Activated CD8-positive, alpha-beta memory T cell treated with anti-CD3 and anti-CD28 coated beads, Interleukin-2, amount 50 U/mL, for 48 hours (primary cell): ENCODE measurements at regions not wholly inside any gene's neighbourhood (a gene's known extent, or its start where the extent isn't known, plus 50 kb on each side); places are given as distances from the start of the nearest gene placed in this dataset.

Experiments used
- DNase-seq: peaks from one replicate; pipeline ENCODE4 v3.0.0-alpha.2; 2020

GRCh38 chr3:161555320-161555719, 58.7 kb downstream of the OTOL1 start:
- no peak for DNase-seq

GRCh38 chr3:161556533-161556932, 59.9 kb downstream of the OTOL1 start:
- no peak for DNase-seq

- no peak for DNase-seq
These were observed 60.3 kb downstream of the OTOL1 start for GRCh38 chr3:161556941-161557340.

- no peak for DNase-seq
These were observed 61.0 kb downstream of the OTOL1 start for GRCh38 chr3:161557445-161558150.

GRCh38 chr3:161558236-161558635, 61.6 kb downstream of the OTOL1 start:
- no peak for DNase-seq

- no peak for DNase-seq
These were observed 62.8 kb downstream of the OTOL1 start for GRCh38 chr3:161559177-161559998.

- no peak for DNase-seq
These were observed 63.5 kb downstream of the OTOL1 start for GRCh38 chr3:161560008-161560637.

- no peak for DNase-seq
These were observed 71.2 kb downstream of the OTOL1 start for GRCh38 chr3:161567577-161568361.

GRCh38 chr3:161568671-161569070, 72.1 kb downstream of the OTOL1 start:
- no peak for DNase-seq

GRCh38 chr3:161571951-161572350, 75.3 kb downstream of the OTOL1 start:
- DNase-seq: no peak

- DNase-seq: no peak
These were observed 76.5 kb downstream of the OTOL1 start for GRCh38 chr3:161573136-161573535.

GRCh38 chr3:161575901-161576300, 79.3 kb downstream of the OTOL1 start:
- no peak for DNase-seq

GRCh38 chr3:161576311-161576710, 79.7 kb downstream of the OTOL1 start:
- DNase-seq: no peak

GRCh38 chr3:161576714-161577510, 80.3 kb downstream of the OTOL1 start:
- DNase-seq: no peak

- no peak for DNase-seq
These were observed 81.1 kb downstream of the OTOL1 start for GRCh38 chr3:161577662-161578061.

GRCh38 chr3:161579395-161580126, 83.0 kb downstream of the OTOL1 start:
- no peak for DNase-seq

GRCh38 chr3:161585922-161586321, 89.3 kb downstream of the OTOL1 start:
- no peak for DNase-seq

GRCh38 chr3:161586556-161587235, 90.1 kb downstream of the OTOL1 start:
- no peak for DNase-seq

GRCh38 chr3:161598639-161599038, 102.0 kb downstream of the OTOL1 start:
- no peak for DNase-seq

- DNase-seq: no peak
These were observed 103.1 kb downstream of the OTOL1 start for GRCh38 chr3:161599697-161600096.

- DNase-seq: no peak
These were observed 103.6 kb downstream of the OTOL1 start for GRCh38 chr3:161600173-161600572.
